Neural cell (in vitro differentiated cells): ENCODE measurements at regions not wholly inside any gene's neighbourhood (a gene's known extent, or its start where the extent isn't known, plus 50 kb on each side); places are given as distances from the start of the nearest gene placed in this dataset.

ENCODE experiments used
- H2AFZ ChIP-seq: fragments of 200-600, 300-800 bp; sonication (generic), shearing (Covaris generic); 2 replicates; pipeline ENCODE4 v1.6.0; 2014; ENCODE audit warnings: low read depth, mild to moderate bottlenecking, antibody characterized with exemption, low read length, moderate library complexity
- H3F3A ChIP-seq: fragments of 200-600 bp; shearing (Covaris generic); 2 replicates; pipeline ENCODE4 v1.6.1; 2016; ENCODE audit warnings: mild to moderate bottlenecking, moderate library complexity, mixed read lengths, antibody characterized with exemption, low read length; ENCODE audit not compliant: insufficient read depth, poor library complexity, severe bottlenecking
- H3K27ac ChIP-seq: fragments of 200-600, 300-800 bp; sonication (generic), shearing (Covaris generic); 2 replicates; pipeline ENCODE4 v1.5.1; 2014; ENCODE audit warnings: mild to moderate bottlenecking, low read length, moderate library complexity
- H3K27me3 ChIP-seq: fragments of 300-800, 200-600 bp; sonication (generic), shearing (Covaris generic); 2 replicates; pipeline ENCODE4 v1.6.0; 2014; ENCODE audit warnings: mild to moderate bottlenecking, low read depth, low read length, moderate library complexity; ENCODE audit not compliant: insufficient read depth
- H3K36me3 ChIP-seq: fragments of 300-800, 200-600 bp; sonication (generic), shearing (Covaris generic); 2 replicates; pipeline ENCODE4 v1.5.1; 2014; ENCODE audit warnings: mild to moderate bottlenecking, antibody characterized with exemption, low read length, moderate library complexity; ENCODE audit not compliant: insufficient read depth
- H3K4me2 ChIP-seq: fragments of 300-800, 200-600 bp; sonication (generic), shearing (Covaris generic); 2 replicates; pipeline ENCODE4 v1.6.0; 2014; ENCODE audit warnings: mild to moderate bottlenecking, low read length
- H3K4me3 ChIP-seq: fragments of 300-800, 200-600 bp; sonication (generic), shearing (Covaris generic); 2 replicates; pipeline ENCODE4 v1.5.1; 2014; ENCODE audit warnings: mild to moderate bottlenecking, low read length, moderate library complexity
- H3K79me2 ChIP-seq: fragments of 200-600 bp; shearing (Covaris generic); replicated peaks from 2 replicates; pipeline ENCODE4 v1.6.0; 2014; ENCODE audit warnings: mild to moderate bottlenecking, low read length, moderate library complexity; ENCODE audit not compliant: insufficient read depth
- H3K9ac ChIP-seq: fragments of 300-800, 200-600 bp; sonication (generic), shearing (Covaris generic); 2 replicates; pipeline ENCODE4 v1.6.1; 2016; ENCODE audit warnings: mild to moderate bottlenecking, low read length, mixed read lengths
- H3K9me2 ChIP-seq: fragments of 200-600 bp; shearing (Covaris generic); 2 replicates; pipeline ENCODE4 v1.6.1; 2016; ENCODE audit warnings: mild to moderate bottlenecking, low read length, mixed read lengths; ENCODE audit not compliant: insufficient read depth
- H3K9me3 ChIP-seq: fragments of 200-600, 300-800 bp; sonication (generic), shearing (Covaris generic); 2 replicates; pipeline ENCODE4 v1.6.1; 2016; ENCODE audit warnings: mild to moderate bottlenecking, mixed run types, low read length, moderate library complexity, mixed read lengths
- H4K20me1 ChIP-seq: fragments of 200-600 bp; shearing (Covaris generic); 2 replicates; pipeline ENCODE4 v1.6.1; 2016; ENCODE audit warnings: mild to moderate bottlenecking, mixed run types; ENCODE audit not compliant: insufficient read depth
- EP300 ChIP-seq: fragments of 450-650 bp; conservative IDR thresholded peaks from 2 replicates; pipeline ENCODE4 v1.6.1; 2014; ENCODE audit warnings: antibody characterized with exemption, mild to moderate bottlenecking, moderate library complexity; ENCODE audit not compliant: poor library complexity, severe bottlenecking
- EZH2 ChIP-seq: fragments of 200-600, 300-800 bp; shearing (Covaris generic), sonication (generic); IDR thresholded peaks from 2 replicates; pipeline ENCODE4 v1.6.1; 2014; ENCODE audit warnings: antibody characterized with exemption, low read length, borderline replicate concordance, mild to moderate bottlenecking; ENCODE audit not compliant: insufficient read depth, poor library complexity, severe bottlenecking
- MXI1 ChIP-seq: fragments of 450-650 bp; conservative IDR thresholded peaks from 2 replicates; pipeline ENCODE4 v1.6.1; 2014; ENCODE audit warnings: antibody characterized with exemption, mild to moderate bottlenecking; ENCODE audit not compliant: poor library complexity, severe bottlenecking
- POLR2AphosphoS5 ChIP-seq: IDR thresholded peaks from 2 replicates; pipeline ENCODE4 v1.6.1; 2012
- RAD21 ChIP-seq: fragments of 450-650 bp; conservative IDR thresholded peaks from 2 replicates; pipeline ENCODE4 v1.6.1; 2014; ENCODE audit warnings: antibody characterized with exemption, mild to moderate bottlenecking, moderate library complexity
- SMC3 ChIP-seq: fragments of 450-650 bp; conservative IDR thresholded peaks from 2 replicates; pipeline ENCODE4 v1.6.1; 2014; ENCODE audit warnings: antibody characterized with exemption, mild to moderate bottlenecking, moderate library complexity; ENCODE audit not compliant: poor library complexity
- TAF1 ChIP-seq: IDR thresholded peaks from 2 replicates; pipeline ENCODE4 v1.6.1; 2012; ENCODE audit warnings: low read depth
- TF ChIP-seq, protein P1 (sequence below): fragments of 450-650 bp; IDR thresholded peaks from 2 replicates; pipeline ENCODE4 v1.5.1; 2014; ENCODE audit warnings: antibody characterized with exemption, mild to moderate bottlenecking, moderate library complexity; ENCODE audit not compliant: poor library complexity, severe bottlenecking
- TF ChIP-seq, protein P2 (sequence below): IDR thresholded peaks from 2 replicates; pipeline ENCODE4 v1.6.1; 2012; ENCODE audit warnings: borderline replicate concordance

DNA sequence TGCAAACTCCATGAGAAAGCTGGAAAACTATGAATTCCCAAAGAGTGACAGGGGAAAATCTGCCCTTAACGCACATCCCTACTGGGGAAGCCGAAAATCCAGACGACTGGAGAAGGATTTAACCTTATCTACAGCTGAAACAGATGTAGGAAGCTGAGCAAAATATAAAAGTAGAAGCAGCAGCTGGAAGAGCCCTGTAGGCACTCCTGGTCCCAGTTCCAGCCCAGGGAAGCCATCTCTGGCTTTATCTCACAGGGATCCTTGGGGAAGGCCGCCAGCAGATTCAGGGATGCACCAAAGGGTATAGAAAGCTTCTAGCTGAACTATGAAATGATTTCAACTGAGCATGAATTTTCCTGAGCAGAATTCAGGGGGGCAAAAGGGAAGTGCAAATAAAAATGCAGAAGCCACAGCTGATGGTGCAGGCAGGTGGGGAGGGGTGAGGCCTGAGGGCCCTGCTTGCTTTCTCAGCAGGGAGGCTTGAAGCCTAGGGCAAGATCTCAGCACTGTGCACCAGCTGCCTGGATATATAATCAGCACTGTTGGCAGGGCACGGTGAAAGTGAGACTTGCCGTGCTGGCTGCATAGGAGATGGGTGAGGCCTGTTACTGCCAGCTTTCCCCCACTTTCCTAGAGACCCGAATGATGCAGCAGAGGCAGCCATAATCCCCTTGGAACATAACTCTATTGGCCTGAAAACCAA, 2019.5 kb upstream of the NUDT12 start:
- H3K27me3 ChIP-seq = no peaks in the 10 kb centered on the region
- no peak overlapping the region for H3K4me3 ChIP-seq
- no peak overlapping the region for H3K4me2 ChIP-seq
- no peaks in the 10 kb centered on the region for H3K79me2 ChIP-seq
- no peaks in the 10 kb centered on the region for H3F3A ChIP-seq
- no peaks in the 10 kb centered on the region for H4K20me1 ChIP-seq
- no peak overlapping the region for H2AFZ ChIP-seq
- H3K9me3 ChIP-seq = no peaks in the 10 kb centered on the region
- no peak overlapping the region for H3K27ac ChIP-seq
- no peaks in the 10 kb centered on the region for H3K36me3 ChIP-seq
- TF ChIP-seq SMC3 (no peak), POLR2AphosphoS5 (no peak), RAD21 (no peak), TAF1 (no peak), MXI1 (no peak)
- H3K9me2 ChIP-seq = no peaks in the 10 kb centered on the region
- H3K9ac ChIP-seq = no peak overlapping the region

DNA sequence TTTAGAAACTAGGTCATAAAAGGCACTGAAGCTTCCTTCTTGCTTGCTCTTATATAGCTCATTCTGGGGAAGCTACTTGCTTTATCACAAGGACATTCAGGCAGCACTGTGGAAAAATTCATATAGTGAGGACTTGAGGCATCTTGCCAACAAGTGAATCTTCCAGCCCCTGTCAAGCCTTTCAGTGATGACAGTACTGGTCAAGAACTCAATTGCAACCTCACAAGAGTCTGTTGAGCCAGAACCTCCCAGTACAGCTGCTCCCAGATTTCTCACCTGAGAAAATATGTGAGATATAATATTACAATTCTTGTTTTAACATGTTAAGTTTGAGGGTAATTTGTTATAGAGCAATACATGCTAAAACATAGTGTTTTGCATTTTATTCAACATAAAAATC, 2011.0 kb upstream of the NUDT12 start:
- TF ChIP-seq RAD21 (no peak), MXI1 (no peak), TAF1 (no peak), POLR2AphosphoS5 (no peak), EZH2 (no peak)
- TF ChIP-seq, protein P1, sequence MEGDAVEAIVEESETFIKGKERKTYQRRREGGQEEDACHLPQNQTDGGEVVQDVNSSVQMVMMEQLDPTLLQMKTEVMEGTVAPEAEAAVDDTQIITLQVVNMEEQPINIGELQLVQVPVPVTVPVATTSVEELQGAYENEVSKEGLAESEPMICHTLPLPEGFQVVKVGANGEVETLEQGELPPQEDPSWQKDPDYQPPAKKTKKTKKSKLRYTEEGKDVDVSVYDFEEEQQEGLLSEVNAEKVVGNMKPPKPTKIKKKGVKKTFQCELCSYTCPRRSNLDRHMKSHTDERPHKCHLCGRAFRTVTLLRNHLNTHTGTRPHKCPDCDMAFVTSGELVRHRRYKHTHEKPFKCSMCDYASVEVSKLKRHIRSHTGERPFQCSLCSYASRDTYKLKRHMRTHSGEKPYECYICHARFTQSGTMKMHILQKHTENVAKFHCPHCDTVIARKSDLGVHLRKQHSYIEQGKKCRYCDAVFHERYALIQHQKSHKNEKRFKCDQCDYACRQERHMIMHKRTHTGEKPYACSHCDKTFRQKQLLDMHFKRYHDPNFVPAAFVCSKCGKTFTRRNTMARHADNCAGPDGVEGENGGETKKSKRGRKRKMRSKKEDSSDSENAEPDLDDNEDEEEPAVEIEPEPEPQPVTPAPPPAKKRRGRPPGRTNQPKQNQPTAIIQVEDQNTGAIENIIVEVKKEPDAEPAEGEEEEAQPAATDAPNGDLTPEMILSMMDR = no peak

DNA sequence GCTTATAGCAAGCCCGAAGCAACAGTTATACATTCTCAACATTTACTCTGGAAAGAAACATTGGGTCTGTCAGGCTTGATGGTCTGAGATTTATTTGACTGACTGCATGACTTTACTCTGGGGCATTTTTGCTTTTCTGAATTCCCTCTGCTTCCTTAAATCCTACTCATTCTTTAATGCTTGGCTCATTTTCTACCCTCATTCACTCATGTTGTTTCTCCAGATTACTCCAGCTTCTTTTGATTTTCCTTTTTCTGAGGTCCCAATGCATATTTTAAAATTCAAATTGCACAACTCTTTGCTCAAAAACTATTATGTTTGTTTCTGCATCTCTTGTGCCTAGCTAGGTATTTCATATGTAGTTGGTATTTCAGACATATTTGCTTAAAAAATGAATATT, 2002.9 kb upstream of the NUDT12 start:
- Histone ChIP-seq H3K9me2 (no peaks in the 10 kb centered on the region), H2AFZ (no peak overlapping the region), H3K36me3 (no peaks in the 10 kb centered on the region), H3K27me3 (no peaks in the 10 kb centered on the region), H3K4me2 (no peak overlapping the region), H3K79me2 (no peaks in the 10 kb centered on the region), H3K9me3 (no peaks in the 10 kb centered on the region), H3F3A (no peaks in the 10 kb centered on the region), H4K20me1 (no peaks in the 10 kb centered on the region), H3K27ac (no peak overlapping the region), H3K9ac (no peak overlapping the region), H3K4me3 (no peak overlapping the region)
- TF ChIP-seq EP300 (no peak), MXI1 (no peak), TAF1 (no peak), SMC3 (no peak), RAD21 (no peak), EZH2 (no peak), POLR2AphosphoS5 (no peak)
- TF ChIP-seq, protein P2, sequence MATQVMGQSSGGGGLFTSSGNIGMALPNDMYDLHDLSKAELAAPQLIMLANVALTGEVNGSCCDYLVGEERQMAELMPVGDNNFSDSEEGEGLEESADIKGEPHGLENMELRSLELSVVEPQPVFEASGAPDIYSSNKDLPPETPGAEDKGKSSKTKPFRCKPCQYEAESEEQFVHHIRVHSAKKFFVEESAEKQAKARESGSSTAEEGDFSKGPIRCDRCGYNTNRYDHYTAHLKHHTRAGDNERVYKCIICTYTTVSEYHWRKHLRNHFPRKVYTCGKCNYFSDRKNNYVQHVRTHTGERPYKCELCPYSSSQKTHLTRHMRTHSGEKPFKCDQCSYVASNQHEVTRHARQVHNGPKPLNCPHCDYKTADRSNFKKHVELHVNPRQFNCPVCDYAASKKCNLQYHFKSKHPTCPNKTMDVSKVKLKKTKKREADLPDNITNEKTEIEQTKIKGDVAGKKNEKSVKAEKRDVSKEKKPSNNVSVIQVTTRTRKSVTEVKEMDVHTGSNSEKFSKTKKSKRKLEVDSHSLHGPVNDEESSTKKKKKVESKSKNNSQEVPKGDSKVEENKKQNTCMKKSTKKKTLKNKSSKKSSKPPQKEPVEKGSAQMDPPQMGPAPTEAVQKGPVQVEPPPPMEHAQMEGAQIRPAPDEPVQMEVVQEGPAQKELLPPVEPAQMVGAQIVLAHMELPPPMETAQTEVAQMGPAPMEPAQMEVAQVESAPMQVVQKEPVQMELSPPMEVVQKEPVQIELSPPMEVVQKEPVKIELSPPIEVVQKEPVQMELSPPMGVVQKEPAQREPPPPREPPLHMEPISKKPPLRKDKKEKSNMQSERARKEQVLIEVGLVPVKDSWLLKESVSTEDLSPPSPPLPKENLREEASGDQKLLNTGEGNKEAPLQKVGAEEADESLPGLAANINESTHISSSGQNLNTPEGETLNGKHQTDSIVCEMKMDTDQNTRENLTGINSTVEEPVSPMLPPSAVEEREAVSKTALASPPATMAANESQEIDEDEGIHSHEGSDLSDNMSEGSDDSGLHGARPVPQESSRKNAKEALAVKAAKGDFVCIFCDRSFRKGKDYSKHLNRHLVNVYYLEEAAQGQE = no peak
- TF ChIP-seq, protein P1 = no peak

More for the DNA sequence above, 2011.0 kb upstream of the NUDT12 start:
- H3K9ac ChIP-seq = no peak overlapping the region
- no peak overlapping the region for H3K4me2 ChIP-seq
- no peak overlapping the region for H3K27ac ChIP-seq
- no peaks in the 10 kb centered on the region for H4K20me1 ChIP-seq
- no peaks in the 10 kb centered on the region for H3K9me2 ChIP-seq
- no peaks in the 10 kb centered on the region for H3F3A ChIP-seq
- H3K79me2 ChIP-seq = no peaks in the 10 kb centered on the region
- no peak overlapping the region for H2AFZ ChIP-seq
- no peaks in the 10 kb centered on the region for H3K9me3 ChIP-seq
- no peaks in the 10 kb centered on the region for H3K27me3 ChIP-seq
- no peaks in the 10 kb centered on the region for H3K36me3 ChIP-seq
- H3K4me3 ChIP-seq = no peak overlapping the region
